ENCODE measurements at regions not wholly inside any gene's neighbourhood (a gene's known extent, or its start where the extent isn't known, plus 50 kb on each side); places are given as distances from the start of the nearest gene placed in this dataset.
A peak's percentile ranks its signal among the peaks of the same experiment; 100 is the strongest.

GRCh38 chr4:128711361-128711760, 98.1 kb upstream of the JADE1 start:
- WGBS (ENCODE audit: insufficient coverage, low coverage, missing lambda C conversion rate): 39% methylated on average over 1 of the region's 1 CpG
- POLR2A ChIA-PET: no interaction called here
- DNase-seq (ENCODE audit: extremely low read depth in 1 of 4, low spot score in 3 of 4): no peak
- no peak overlapping the region for H2AFZ ChIP-seq (ENCODE audit: low read depth, low read length)
- BruUV-seq (replicated peaks): no TSS peak
- peaks cover 0 to 3% of the 10 kb centered on the region in 2 experiments; a peak in 1 of 5 replicates for H3K4me1 ChIP-seq (replicated peaks in 1 of 2; ENCODE audit: control insufficient read depth in 2 of 2, insufficient read depth in 2 of 2, low read length in 2 of 2)
- CTCF ChIA-PET (ENCODE audit: low intra/inter-chr PET ratio): no interaction called here
- no peak overlapping the region for H3K4me3 ChIP-seq
- no peaks in the 10 kb centered on the region for H3K36me3 ChIP-seq (ENCODE audit: control insufficient read depth, insufficient read depth, low read length)
- H3K79me2 ChIP-seq (ENCODE audit: control insufficient read depth, insufficient read depth, low read length): no peaks in the 10 kb centered on the region
- no peak overlapping the region for H3K4me2 ChIP-seq (ENCODE audit: insufficient read depth, low read length)
- in situ Hi-C loops (cut with MboI): no loop called here
- intact Hi-C loops (cut with micrococcal nuclease): no loop called here
- H4K20me1 ChIP-seq (replicated peaks; ENCODE audit: control insufficient read depth, insufficient read depth, low read length): no peaks in the 10 kb centered on the region
- H3K9me1 ChIP-seq (ENCODE audit: control insufficient read depth, insufficient read depth, low read length): no peaks in the 10 kb centered on the region
- ATAC-seq: no peak
- no peak for FAIRE-seq
- no peak for TF ChIP-seq ATF7 (IDR thresholded peaks at IDR 0.05)
- no peak for TF ChIP-seq ZSCAN29 (IDR thresholded peaks at IDR 0.05)
- no peak for TF ChIP-seq HMBOX1 (IDR thresholded peaks at IDR 0.05)
- TF ChIP-seq ARHGAP35 (IDR thresholded peaks at IDR 0.05; ENCODE audit: partially characterized antibody): no peak
- 0 out of 2 replicates have a peak, but pooled peaks have one; percentile 59 for TF ChIP-seq ZNF175 (CRISPR knock-in tag; IDR thresholded peaks at IDR 0.05; ENCODE audit: low read depth)
- 0 out of 2 replicates have a peak, but pooled peaks have one; percentile 20 for TF ChIP-seq CEBPB (tag; IDR thresholded peaks at IDR 0.05)
- no peaks in the 10 kb centered on the region for H3K27me3 ChIP-seq (ENCODE audit: control insufficient read depth in 2 of 2, insufficient read depth in 2 of 2, low read length in 2 of 2)
- H3K9me3 ChIP-seq (replicated peaks; ENCODE audit: control insufficient read depth, insufficient read depth, low read depth, low read length): no peaks in the 10 kb centered on the region
- H3K27ac ChIP-seq (ENCODE audit: extremely low read depth, low read depth, low read length): no peak overlapping the region
- H3K9ac ChIP-seq (ENCODE audit: insufficient read depth in 1 of 2, low read depth in 2 of 2, low read length in 2 of 2): no peak overlapping the region

GRCh38 chr4:128709268-128709667, 100.2 kb upstream of the JADE1 start:
- no peak overlapping the region for H3K9ac ChIP-seq (ENCODE audit: insufficient read depth in 1 of 2, low read depth in 2 of 2, low read length in 2 of 2)
- H3K36me3 ChIP-seq (ENCODE audit: control insufficient read depth, insufficient read depth, low read length): no peaks in the 10 kb centered on the region
- ATAC-seq: no peak
- no peaks in the 10 kb centered on the region for H3K9me3 ChIP-seq (replicated peaks; ENCODE audit: control insufficient read depth, insufficient read depth, low read depth, low read length)
- no peak overlapping the region for H3K4me2 ChIP-seq (ENCODE audit: insufficient read depth, low read length)
- intact Hi-C loops (cut with micrococcal nuclease): no loop called here
- POLR2A ChIA-PET: no interaction called here
- no peak overlapping the region for H3K4me3 ChIP-seq
- peak overlapping the region; percentile 70 for H2AFZ ChIP-seq (ENCODE audit: low read depth, low read length)
- no peaks in the 10 kb centered on the region for H3K9me1 ChIP-seq (ENCODE audit: control insufficient read depth, insufficient read depth, low read length)
- in situ Hi-C loops (cut with MboI): no loop called here
- no TSS peak for BruUV-seq (replicated peaks)
- no peak for DNase-seq (ENCODE audit: extremely low read depth in 1 of 4, low spot score in 3 of 4)
- H3K27me3 ChIP-seq (ENCODE audit: control insufficient read depth in 2 of 2, insufficient read depth in 2 of 2, low read length in 2 of 2): no peaks in the 10 kb centered on the region
- no peaks in the 10 kb centered on the region for H4K20me1 ChIP-seq (replicated peaks; ENCODE audit: control insufficient read depth, insufficient read depth, low read length)
- H3K4me1 ChIP-seq (replicated peaks in 1 of 2; ENCODE audit: control insufficient read depth in 2 of 2, insufficient read depth in 2 of 2, low read length in 2 of 2): peaks cover 0 to 3% of the 10 kb centered on the region in 2 experiments; a peak in 1 of 5 replicates
- H3K27ac ChIP-seq (ENCODE audit: extremely low read depth, low read depth, low read length): no peak overlapping the region
- no peak for FAIRE-seq
- no peaks in the 10 kb centered on the region for H3K79me2 ChIP-seq (ENCODE audit: control insufficient read depth, insufficient read depth, low read length)
- 22% methylated on average over 4 of the region's 4 CpGs for WGBS (ENCODE audit: insufficient coverage, low coverage, missing lambda C conversion rate)
- CTCF ChIA-PET (ENCODE audit: low intra/inter-chr PET ratio): no interaction called here
- TF ChIP-seq ETV1 (tag; conservative IDR thresholded peaks at IDR 0.05; ENCODE audit: low read depth): peak; percentile 42
- TF ChIP-seq MEF2A (IDR thresholded peaks at IDR 0.05; ENCODE audit: control insufficient read depth, low read depth, low read length): no peak
- TF ChIP-seq MAFG (tag; conservative IDR thresholded peaks at IDR 0.05): no peak
- 0 out of 2 replicates have a peak, but pooled peaks have one; percentile 28 for TF ChIP-seq GABPA (tag; conservative IDR thresholded peaks at IDR 0.05; ENCODE audit: low read depth)
- TF ChIP-seq USF1 (CRISPR knock-in tag; IDR thresholded peaks at IDR 0.05): no peak
- no peak for TF ChIP-seq CBX2 (IDR thresholded peaks at IDR 0.05; ENCODE audit: insufficient read depth, low read length, poor library complexity, severe bottlenecking)
- no peak for TF ChIP-seq HMG20A (CRISPR knock-in tag; conservative IDR thresholded peaks at IDR 0.05)
- TF ChIP-seq ARID3A (IDR thresholded peaks at IDR 0.05; ENCODE audit: borderline replicate concordance, low read depth, low read length): no peak
- no peak for TF ChIP-seq CHD1 (IDR thresholded peaks at IDR 0.05; ENCODE audit: low read length)
